PFSK-1 (cell line): ENCODE measurements at regions not wholly inside any gene's neighbourhood (a gene's known extent, or its start where the extent isn't known, plus 50 kb on each side); places are given as distances from the start of the nearest gene placed in this dataset.

Experiments
- FOXP2 ChIP-seq: optimal IDR thresholded peaks from 2 replicates; pipeline ENCODE3; 2011; ENCODE audit warnings: borderline replicate concordance, control low read depth, inconsistent platforms; ENCODE audit not compliant: insufficient read depth; ENCODE audit errors: extremely low read length, extremely low read depth
- POLR2AphosphoS5 ChIP-seq: IDR thresholded peaks from 2 replicates; pipeline ENCODE4 v1.6.1; 2012; ENCODE audit warnings: low read depth, mild to moderate bottlenecking, control low read depth, low read length, moderate library complexity
- SIN3A ChIP-seq: IDR thresholded peaks from 2 replicates; pipeline ENCODE4 v1.6.1; 2012; ENCODE audit warnings: mild to moderate bottlenecking, low read length, moderate library complexity, borderline replicate concordance; ENCODE audit not compliant: insufficient read depth
- TAF1 ChIP-seq: IDR thresholded peaks from 2 replicates; pipeline ENCODE4 v1.6.1; 2012; ENCODE audit warnings: low read length, control low read depth, borderline replicate concordance; ENCODE audit not compliant: insufficient read depth
- TF ChIP-seq, protein P1 (sequence below), 2 experiments: IDR thresholded peaks; 2 replicates each; pipeline versions ENCODE4 v1.6.1 to v1.8.0; 2011 to 2012; ENCODE audit warnings: low read depth in 2 of 2, low read length in 2 of 2, control low read depth in 1 of 2, inconsistent platforms in 1 of 2, mild to moderate bottlenecking in 1 of 2, moderate library complexity in 1 of 2; ENCODE audit not compliant: insufficient read depth in 1 of 2

- TF ChIP-seq TAF1: no peak
- TF ChIP-seq, protein P1, sequence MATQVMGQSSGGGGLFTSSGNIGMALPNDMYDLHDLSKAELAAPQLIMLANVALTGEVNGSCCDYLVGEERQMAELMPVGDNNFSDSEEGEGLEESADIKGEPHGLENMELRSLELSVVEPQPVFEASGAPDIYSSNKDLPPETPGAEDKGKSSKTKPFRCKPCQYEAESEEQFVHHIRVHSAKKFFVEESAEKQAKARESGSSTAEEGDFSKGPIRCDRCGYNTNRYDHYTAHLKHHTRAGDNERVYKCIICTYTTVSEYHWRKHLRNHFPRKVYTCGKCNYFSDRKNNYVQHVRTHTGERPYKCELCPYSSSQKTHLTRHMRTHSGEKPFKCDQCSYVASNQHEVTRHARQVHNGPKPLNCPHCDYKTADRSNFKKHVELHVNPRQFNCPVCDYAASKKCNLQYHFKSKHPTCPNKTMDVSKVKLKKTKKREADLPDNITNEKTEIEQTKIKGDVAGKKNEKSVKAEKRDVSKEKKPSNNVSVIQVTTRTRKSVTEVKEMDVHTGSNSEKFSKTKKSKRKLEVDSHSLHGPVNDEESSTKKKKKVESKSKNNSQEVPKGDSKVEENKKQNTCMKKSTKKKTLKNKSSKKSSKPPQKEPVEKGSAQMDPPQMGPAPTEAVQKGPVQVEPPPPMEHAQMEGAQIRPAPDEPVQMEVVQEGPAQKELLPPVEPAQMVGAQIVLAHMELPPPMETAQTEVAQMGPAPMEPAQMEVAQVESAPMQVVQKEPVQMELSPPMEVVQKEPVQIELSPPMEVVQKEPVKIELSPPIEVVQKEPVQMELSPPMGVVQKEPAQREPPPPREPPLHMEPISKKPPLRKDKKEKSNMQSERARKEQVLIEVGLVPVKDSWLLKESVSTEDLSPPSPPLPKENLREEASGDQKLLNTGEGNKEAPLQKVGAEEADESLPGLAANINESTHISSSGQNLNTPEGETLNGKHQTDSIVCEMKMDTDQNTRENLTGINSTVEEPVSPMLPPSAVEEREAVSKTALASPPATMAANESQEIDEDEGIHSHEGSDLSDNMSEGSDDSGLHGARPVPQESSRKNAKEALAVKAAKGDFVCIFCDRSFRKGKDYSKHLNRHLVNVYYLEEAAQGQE (IDR thresholded peaks at IDR 0.05; ENCODE audit: insufficient read depth in 1 of 2, low read depth in 2 of 2, low read length in 2 of 2): no peak
Observed at GRCh38 chr2:181352158-181352557, 105.0 kb upstream of the ITGA4 start.

- TF ChIP-seq SIN3A: no peak
- TF ChIP-seq FOXP2: no peak
- TF ChIP-seq, protein P1 (IDR thresholded peaks at IDR 0.05; ENCODE audit: insufficient read depth in 1 of 2, low read depth in 2 of 2, low read length in 2 of 2): no peak
- no peak for TF ChIP-seq TAF1
- TF ChIP-seq POLR2AphosphoS5: no peak
Observed at GRCh38 chr2:181354626-181355025, 102.6 kb upstream of the ITGA4 start.

GRCh38 chr2:181356526-181357130 lies 100.6 kb upstream of the ITGA4 start:
- TF ChIP-seq FOXP2 (no peak), POLR2AphosphoS5 (no peak), SIN3A (no peak), TAF1 (no peak)
- TF ChIP-seq, protein P1 (IDR thresholded peaks at IDR 0.05; ENCODE audit: insufficient read depth in 1 of 2, low read depth in 2 of 2, low read length in 2 of 2): no peak

DNA sequence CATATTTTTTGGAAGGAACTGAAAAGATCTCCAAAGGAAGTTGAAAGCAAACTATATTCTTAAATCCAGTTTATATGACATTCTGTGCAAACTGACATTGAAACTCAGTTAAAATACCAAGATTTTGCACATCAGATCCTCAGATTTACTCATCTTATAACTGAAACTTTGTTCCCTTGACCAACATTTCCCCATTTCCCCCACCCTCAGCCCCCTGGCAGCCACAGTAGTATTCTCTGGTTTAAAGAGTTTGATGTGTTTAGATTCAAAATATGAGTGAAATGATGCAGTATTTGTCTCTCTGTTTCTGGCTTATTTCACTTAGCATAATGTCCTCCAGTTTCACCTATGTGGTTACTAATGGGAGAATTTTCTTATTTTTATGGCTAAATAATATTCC lies 99.2 kb upstream of the ITGA4 start:
- TF ChIP-seq TAF1: no peak

- no peak for TF ChIP-seq POLR2AphosphoS5
- TF ChIP-seq, protein P1 (IDR thresholded peaks at IDR 0.05; ENCODE audit: insufficient read depth in 1 of 2, low read depth in 2 of 2, low read length in 2 of 2): no peak
- no peak for TF ChIP-seq SIN3A
- no peak for TF ChIP-seq TAF1
- TF ChIP-seq FOXP2: no peak
Observed at GRCh38 chr2:181362561-181362960, 94.6 kb upstream of the ITGA4 start.
